SH-SY5Y (cell line): ENCODE measurements at regions not wholly inside any gene's neighbourhood (a gene's known extent, or its start where the extent isn't known, plus 50 kb on each side); places are given as distances from the start of the nearest gene placed in this dataset.

Experiments used
- GATA2 ChIP-seq: IDR thresholded peaks from 2 replicates; pipeline ENCODE4 v1.6.1; 2011; ENCODE audit warnings: mild to moderate bottlenecking, low read depth, low read length
- GATA3 ChIP-seq: IDR thresholded peaks from 2 replicates; pipeline ENCODE4 v1.6.1; 2011; ENCODE audit warnings: low read depth, mild to moderate bottlenecking, low read length, moderate library complexity

DNA sequence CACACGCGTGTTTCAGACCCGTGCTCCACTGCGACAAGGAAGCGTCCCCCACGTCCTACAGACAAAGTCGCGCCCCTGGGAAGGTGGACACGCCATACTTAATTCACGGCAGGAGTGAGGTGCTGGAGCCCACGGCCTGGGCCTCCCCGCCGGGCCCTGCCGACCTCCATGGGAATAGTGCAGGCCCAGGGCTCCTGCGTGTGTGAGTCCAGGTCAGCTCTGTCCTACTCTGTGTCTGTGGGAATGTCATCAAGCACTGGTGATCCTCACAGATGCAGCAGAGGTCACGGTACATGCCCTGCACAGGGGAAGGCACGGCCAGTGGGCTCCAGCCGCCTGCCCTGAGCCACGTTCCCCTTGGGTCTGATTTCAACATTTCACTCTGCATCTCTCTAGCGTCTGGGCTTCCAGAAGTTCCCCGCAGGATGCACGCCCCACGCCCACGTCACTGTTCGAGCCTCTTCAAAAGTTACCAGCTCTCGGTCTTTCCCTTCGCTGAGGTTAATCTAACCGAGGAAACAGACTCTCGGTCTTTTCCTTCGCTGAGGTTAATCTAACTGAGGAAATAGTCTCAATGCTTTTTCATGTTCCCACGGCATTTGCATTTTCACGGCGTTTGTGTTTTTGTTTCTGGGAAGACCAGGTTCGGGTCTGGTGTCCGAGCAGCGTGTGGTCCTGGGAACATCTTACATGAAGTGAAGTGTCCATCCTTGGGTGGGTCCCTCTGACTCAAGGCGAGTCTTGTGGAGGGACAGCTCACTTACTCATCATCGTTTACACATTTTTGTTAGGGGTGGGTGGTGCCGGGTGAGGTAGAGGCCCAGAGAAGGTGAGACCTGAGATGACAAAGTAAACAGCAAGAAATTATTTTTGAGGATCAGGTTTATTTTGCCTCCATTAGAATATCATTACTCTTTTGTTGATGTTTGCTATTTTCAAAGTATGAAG lies 157.3 kb upstream of the ALKAL2 start:
- TF ChIP-seq GATA2 (no peak), GATA3 (no peak)

DNA sequence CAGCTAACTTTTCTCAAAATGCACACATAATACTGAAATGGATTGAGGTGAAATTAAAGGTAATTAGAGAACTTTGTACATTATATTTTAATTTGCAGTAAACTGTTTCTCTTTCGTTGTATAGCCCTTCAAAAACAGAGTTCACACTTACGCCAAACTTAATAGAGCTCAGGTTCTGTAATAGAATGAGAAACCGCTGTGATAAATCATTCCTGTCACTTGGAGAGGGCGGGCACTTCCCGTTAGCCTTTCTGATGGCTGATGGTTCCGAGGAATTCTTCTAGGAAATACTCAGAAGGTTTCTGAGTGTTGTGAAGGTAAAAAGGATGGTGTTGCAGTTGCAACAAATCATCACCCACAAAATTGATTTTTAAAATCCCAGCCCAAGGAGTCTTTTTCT lies 155.8 kb upstream of the ALKAL2 start:
- TF ChIP-seq GATA2 (no peak), GATA3 (no peak)

DNA sequence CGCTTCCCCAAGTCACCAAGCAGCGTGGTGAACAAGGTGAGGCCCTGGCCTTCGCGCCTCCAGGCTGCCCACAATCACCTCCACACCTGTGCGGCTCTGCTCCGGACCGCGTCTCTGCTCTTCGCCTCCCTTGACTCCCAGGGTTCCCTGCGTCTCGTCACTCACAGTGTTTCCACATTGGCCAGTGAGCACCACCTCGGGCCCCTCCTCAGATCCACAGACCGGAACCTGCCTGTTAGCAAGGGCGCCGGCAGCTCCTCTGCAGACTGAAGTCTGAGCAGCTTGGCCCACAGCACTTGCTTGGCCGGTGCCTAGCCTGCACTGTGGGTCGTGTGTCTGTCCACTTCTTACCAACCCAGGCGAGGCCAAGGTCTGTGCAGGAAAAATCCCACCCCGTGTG lies 155.3 kb upstream of the ALKAL2 start:
- TF ChIP-seq GATA3 (no peak), GATA2 (no peak)

DNA sequence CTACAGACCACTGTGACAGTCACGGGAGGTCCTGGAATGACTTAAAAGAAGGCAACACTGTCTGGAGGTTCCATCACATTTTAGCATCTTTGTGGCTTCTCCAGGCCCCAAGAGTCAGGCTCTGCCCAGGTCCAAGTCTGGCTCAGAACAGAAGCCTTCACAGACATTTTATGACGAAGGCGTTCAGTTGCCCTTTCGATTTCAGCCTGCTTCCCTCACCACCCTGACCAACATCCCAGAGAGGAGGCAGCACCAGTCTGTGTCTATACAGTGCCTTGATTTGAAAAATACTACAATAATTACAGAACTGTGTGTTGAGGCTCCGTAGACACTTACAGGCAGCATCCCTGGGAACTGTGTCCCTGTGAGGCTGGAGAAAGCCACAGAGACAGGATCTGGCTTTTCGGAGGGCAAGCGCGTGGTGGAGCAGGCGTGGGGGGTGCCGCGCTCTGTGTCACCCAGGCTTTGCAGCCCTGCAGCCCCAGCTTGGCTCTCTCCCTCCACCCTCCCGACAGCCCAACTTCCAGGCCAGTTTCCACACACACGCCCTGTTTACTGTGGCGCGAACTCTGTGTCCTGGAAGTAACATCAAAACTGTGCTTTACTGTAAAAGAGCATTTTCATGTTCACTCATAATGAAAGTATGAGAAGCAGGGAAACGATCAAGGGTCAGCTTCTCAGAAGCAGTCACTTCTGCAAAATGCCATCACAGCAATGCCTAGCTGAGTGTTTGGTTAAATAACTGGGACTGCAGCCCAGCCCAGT lies 153.5 kb upstream of the ALKAL2 start:
- TF ChIP-seq GATA2, result no peak
- no peak for TF ChIP-seq GATA3

- no peak for TF ChIP-seq GATA3
These were observed 152.5 kb upstream of the ALKAL2 start for GRCh38 chr2:440403-440740.

DNA sequence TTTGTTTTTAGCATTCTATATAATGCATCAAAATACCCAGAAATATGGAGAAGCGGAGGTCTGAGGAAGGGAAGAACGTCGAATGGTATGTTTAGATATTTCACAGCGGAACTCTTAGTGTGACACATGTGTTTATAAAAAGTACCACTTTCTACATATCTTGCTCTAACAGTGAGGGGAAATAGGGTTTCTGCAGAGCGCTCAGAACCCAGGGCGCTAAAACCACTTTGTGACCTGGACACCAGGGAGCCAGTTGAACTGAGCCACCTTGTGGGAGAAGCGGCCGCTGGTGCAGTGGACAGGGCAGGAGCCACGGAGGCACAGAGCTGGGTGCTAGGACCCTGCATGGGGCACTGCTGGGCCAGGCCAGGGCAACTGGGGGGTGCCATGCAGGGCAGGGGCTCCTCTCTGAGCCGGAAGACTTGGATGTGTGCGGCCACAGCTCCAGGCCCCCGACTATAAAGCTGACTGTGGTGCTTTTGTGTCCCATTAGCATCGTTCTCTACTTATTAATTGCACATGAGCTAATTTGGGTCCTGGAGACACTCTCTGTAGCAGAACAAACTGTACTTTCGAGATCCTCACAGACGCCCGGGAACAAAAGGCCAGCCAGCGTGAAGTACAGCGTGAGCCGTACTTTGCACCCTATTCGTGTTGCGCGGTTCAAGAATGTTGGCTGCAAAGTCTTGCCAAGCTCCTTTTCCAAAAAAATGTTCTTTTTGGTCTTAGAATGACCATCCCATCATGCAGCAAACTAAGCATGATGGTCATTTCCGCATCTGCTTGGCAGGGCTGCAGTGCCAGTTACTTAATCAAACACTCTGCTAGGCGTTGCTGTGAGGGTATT lies 151.9 kb upstream of the ALKAL2 start:
- no peak for TF ChIP-seq GATA3
- TF ChIP-seq GATA2, result no peak

GRCh38 chr2:439077-439476 lies 151.2 kb upstream of the ALKAL2 start:
- peak; percentile 99 for TF ChIP-seq GATA2
- TF ChIP-seq GATA3, result peak; percentile 84

GRCh38 chr2:437756-438393 lies 150.0 kb upstream of the ALKAL2 start:
- no peak for TF ChIP-seq GATA3
- TF ChIP-seq GATA2, result no peak

GRCh38 chr2:437180-437579 lies 149.3 kb upstream of the ALKAL2 start:
- no peak for TF ChIP-seq GATA3
- TF ChIP-seq GATA2, result no peak

DNA sequence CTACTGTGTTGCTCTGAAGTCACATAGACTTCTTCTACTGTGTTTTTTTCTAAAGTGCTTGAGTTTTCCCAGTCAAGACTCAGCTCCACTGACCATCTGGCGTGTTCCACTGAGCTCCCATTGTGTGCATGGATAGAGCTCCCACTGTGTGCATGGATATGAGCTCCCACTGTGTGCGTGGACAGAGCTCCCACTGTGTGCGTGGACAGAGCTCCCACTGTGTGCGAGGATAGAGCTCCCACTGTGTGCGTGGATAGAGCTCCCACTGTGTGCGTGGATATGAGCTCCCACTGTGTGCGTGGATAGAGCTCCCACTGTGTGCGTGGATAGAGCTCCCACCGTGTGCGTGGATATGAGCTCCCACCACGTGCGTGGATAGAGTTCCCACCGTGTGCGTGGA lies 148.3 kb upstream of the ALKAL2 start:
- TF ChIP-seq GATA3 (no peak), GATA2 (no peak)

DNA sequence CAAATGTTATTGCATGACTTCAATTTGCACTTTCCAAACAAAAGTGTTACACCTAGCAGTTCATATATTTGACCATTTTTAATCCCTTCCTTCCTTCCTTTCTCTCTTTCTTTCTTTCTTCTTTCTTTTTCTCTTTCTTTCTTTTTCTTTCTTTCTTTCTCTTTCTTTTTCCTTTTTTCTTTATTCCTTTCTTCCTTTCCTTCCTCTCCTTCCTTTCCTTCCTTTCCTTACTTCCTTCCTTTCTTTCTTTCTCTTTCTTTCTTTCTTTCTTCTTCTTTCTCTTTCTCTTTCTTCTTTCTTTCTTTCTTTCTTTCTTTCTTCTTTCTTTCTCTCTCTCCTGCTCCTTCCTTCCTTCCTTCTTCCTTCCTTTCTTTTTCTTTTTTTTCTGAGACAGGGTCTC lies 146.7 kb upstream of the ALKAL2 start:
- TF ChIP-seq GATA2 (no peak), GATA3 (no peak)

- TF ChIP-seq GATA2 (no peak), GATA3 (no peak)
These were observed 145.3 kb upstream of the ALKAL2 start for GRCh38 chr2:433216-433615.

- TF ChIP-seq GATA3 (no peak), GATA2 (no peak)
These were observed 142.6 kb upstream of the ALKAL2 start for GRCh38 chr2:430291-431040.
